ENCODE measurements at regions not wholly inside any gene's neighbourhood (a gene's known extent, or its start where the extent isn't known, plus 50 kb on each side); places are given as distances from the start of the nearest gene placed in this dataset.
A peak's percentile ranks its signal among the peaks of the same experiment; 100 is the strongest.
"Not testable (repeated sequence)": the region's sequence is repeated elsewhere in the genome, so short reads cannot be mapped to it uniquely, and the experiment has no call there.

DNA sequence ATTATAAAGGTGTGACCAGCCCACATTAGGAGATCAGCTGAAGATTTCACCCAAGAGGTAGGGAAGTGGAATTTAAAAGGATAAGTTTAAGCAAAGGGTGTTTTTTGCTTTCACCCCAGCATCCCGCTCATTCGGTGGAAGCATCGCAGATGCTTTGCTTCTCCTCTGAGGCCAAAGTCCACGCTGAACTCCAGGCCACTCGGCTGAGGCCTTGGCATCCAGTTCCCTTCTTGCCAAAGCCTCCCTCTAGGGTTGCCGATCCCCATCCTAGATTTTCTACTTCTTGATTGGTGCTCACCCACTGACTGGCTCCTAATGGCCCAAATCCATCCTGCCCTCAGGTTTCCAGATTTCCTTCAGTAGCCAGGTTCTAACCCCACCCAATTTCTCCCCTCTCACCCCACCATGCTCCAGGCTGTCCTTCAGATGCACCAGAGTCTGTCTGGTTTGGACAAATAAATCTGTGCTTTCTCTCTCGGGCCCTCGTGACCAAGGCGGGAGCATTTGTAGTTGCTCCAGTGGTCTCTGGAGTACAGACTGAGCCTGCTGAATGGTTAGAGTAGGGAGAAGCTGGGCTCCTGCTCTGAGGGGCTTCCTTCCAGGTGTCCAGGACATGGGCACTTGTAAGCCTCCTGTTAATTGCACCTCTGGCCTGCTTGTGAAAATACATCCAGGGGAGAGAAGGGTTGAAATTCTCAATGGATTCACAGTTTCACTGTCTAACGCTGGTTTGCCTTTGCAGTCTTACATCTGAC is 193.2 kb downstream of the C1orf94 start:
- DNase-seq (ENCODE audit: low read depth in 2 of 2): no peak

DNA sequence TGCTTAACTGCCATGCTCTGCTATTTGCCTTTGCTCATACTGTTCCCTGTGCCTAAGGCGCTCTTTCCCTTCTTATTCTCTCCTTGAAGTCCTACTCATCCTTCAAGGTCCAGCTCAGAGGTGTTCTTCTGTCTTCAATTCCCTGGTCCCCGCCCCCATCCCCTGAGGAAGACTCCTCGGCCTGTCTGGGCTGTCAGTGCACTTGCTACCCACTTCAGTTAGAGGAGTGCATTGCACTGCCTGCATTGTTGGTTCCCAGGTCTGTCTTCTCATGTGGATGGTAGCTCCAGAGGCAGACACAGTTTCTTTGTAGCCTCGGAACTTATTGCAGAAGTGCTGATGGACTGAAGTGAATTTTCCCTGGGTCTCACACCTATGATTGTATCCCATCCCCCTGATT is 194.0 kb downstream of the C1orf94 start:
- DNase-seq (ENCODE audit: low read depth in 2 of 2): no peak

DNA sequence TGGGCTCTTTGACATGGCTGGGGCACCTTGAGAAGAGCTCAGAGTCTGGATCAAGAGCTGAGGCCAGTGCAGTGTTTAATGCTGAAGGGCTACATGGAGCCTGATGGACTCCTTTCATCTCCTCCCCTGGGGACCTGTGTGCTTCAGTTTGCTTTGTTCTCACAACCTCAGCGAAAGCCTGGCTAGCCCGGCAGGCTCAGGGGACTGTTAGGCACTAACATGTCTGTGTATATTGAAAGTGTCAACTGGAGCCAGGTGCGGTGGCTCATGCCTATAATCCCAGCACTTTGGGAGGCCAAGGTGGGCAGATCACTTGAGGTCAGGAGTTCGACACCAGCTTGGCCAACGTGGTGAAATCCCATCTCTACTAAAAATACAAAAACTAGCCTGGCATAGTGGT is 194.5 kb downstream of the C1orf94 start:
- DNase-seq (ENCODE audit: low read depth in 2 of 2): not testable (repeated sequence)

DNA sequence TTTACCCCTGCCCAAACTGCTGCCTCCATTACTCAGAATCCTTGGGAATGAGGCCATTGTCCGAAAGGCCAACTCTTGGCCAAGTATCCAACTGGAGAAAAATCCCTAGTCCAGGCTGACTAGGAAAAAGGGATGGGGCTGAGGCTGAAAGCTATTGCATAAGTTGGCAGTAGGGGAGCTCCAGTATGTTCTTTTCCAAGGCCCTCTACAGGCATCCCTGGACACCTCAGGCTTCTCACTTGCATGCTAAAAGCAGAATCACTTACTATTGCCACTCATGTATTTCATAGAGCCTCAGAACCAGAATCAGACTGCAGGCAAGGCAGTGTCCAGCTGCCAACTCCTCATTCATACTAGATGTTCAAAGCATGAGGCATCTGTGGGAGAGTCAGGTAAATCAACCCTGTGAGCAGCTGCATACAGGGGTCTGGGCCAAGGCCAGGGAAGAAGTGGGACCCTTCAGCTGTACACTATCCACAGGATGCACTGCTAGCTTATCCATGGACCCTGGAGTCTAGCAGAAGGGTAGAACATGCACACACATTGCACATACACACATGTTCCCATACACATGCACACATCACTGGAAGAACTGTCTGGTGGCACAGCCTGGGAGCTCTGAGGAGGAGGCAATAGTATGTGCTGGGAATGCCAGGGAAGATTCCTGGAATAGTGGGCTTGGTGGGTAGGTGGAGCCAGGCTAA is 195.3 kb downstream of the C1orf94 start:
- DNase-seq (ENCODE audit: low read depth in 2 of 2): no peak

DNA sequence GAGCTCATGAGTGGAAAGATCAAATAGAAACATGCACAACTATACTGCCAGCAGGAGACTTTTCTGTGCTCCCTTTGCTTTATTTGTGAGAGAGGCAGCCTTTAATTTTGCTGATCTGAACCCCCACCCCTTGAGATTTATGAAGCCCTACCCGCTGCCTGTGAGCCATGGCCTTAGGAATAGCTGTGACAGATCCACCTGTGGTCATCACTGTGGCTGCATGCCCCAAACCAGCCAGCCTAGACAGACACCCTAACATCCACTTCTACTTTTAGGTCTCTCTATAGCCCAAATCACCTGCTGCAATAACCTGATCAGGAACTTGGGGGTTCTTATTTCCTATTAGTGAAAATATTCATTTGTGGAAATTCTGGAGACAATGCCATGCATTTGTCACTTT is 196.2 kb downstream of the C1orf94 start:
- no peak for DNase-seq (ENCODE audit: low read depth in 2 of 2)

DNA sequence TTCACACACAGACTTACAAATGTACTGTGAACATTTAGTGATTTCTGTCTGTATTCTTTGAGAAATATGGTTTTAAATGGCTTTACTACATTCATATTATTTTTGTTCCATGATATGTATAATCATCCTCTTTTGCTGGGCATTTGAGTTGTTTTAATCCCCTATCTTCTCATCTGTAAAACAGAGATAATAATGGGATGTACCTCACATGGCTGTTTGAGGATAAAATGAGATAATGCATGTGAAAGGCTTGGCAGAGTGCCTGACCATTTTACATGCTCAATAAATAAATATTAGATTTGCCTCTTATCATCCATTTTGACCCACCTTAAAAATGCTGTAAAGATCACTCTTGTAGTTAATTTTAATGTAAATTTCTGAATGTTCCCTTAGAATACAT is 197.2 kb downstream of the C1orf94 start:
- no peak for DNase-seq (ENCODE audit: low read depth in 2 of 2)

DNA sequence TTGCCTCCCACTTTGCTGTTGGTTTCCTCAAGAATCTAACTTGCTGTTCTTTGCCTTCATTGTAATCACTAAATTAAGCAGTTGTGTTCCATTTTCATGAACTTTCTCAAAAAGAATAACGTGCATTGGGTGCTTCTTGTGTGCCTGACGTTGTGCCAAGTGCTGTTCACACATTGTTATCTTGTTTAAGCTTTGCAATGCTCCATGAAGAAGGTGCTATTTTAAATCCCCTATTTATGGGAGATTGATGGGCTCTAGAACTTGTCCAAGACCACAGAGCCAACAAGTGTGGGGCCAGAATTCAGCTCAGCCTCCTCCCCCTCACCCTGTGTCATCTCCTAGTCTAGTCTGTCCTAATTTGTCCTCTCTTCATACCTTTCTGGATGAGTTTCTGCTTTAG is 199.8 kb downstream of the C1orf94 start:
- DNase-seq (ENCODE audit: low read depth in 2 of 2): no peak

DNA sequence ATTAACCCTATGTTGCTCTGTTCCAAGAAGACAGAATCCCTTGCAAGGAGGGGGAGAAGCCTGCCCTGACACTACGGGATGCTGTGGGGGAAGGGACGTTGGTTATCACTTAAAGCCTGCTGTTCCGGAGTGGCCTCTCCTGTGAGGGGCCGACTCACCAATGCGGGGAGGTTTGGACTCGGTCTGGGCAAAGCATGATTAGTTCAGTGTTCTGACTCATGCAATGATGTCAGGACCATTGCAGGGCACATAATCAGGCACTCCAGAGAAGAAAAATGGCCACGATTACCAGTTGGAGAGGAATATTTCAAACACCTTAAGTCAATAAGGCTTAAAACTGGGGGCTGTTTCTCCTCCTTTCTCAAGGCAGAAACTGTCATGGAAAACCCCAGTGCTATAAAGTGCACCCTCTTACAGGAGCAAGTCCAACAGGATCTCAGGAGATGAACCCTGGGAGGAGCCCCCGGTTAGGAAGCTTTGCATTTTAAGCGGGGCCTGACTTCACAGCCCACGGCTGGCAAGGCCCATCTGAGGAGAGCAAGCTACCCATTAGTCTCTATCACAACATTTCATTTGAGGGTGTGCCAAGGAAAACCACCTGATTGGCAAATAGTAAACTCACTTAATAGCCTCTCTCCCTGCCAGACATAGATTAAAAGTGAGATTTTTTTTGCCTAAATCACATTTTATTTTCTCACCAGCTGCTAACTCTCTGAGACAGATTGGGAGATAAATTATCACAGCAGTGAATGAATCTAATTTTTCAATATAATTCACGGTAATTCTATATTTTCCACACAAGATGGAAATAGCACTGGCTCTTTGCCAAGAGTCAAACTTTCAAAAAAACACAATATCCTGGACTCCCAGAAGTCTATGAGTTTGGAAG is 202.5 kb downstream of the C1orf94 start:
- peak; percentile 3 to 8 for DNase-seq (ENCODE audit: low read depth in 2 of 2)

DNA sequence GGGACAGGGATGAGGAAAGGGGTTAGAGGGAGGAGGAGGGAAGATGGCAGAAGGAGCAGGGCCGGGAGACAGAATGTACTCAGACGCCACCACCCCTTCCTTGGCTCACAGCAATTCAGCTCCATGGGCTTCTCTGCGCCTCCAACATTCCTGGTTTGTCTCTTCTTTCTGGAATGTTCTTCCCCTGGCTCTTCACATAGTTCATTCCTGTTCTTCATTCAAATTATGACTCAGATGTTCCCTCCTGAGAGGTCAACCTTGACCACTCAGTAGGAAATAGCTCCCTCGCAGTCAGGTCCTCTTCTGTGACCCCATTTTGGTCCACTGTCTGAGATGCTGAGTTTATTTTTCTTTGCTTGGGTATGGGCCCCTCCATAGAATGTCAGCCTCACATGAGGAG is 203.2 kb downstream of the C1orf94 start:
- no peak for DNase-seq (ENCODE audit: low read depth in 2 of 2)

DNA sequence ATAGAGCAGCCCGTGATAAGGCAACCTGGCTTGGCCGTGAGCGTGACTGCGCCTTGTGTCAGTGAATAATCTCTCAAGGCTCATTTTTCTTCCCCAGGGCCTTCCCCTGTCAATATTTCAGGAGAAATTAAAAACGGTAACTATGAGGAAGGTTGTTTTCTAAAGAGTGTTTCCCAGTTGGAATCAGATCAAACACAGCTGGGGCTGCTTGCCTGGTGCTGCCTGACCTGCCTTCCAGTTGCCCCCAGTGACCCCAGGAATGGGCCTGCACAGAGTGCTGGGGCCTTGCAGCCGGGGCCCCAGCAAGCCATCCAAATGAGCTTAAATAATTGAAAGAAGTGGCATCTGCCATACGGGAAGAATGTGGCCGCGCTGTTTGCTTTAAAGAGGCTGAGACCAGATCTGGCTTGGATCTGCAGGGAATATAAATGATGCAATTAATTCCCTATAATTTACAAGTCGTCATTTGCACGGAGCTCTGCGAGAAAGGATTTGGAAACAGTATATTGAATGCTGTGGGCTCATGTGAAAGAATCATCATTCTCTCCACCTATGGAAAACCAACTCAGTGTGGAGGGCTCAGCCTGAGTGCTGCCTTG is 203.9 kb downstream of the C1orf94 start:
- no peak for DNase-seq (ENCODE audit: low read depth in 2 of 2)

DNA sequence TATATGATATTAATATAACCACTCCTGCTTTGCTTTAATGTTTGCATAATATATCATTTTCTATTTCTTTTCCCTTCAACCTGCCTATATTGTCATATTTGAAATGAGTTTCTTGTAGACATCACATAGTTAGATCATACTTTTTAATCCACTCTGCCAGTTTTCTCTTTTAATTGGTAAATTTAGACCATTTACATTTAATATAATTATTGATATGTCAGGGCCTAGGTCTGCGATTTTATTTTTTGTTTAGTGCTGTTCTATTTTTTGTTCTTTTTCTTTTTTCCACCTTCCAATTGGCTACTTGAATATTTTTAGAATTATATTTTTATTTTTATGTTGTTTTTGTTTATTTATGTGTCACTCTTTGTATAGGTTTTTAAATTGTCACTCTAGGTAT is 213.3 kb downstream of the C1orf94 start:
- DNase-seq (ENCODE audit: low read depth in 2 of 2): no peak

DNA sequence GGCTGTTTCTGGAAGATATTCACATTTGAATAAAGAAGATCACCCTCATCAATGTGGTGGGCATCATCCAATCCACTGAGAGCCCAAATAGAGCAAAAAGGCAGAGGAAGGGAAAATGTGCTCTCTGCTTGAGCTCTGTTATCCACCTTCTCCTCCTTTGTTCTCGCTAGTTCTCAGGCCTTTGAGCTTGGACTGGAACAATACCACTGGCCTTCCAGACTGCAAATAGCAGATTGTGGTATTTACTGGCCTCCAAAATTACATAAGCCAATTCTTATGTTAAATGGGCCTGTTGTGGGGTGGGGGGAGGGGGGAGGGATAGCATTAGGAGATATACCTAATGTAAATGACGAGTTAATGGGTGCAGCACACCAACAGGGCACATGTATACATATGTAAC is 219.3 kb downstream of the C1orf94 start:
- DNase-seq (ENCODE audit: low read depth in 2 of 2): no peak

DNA sequence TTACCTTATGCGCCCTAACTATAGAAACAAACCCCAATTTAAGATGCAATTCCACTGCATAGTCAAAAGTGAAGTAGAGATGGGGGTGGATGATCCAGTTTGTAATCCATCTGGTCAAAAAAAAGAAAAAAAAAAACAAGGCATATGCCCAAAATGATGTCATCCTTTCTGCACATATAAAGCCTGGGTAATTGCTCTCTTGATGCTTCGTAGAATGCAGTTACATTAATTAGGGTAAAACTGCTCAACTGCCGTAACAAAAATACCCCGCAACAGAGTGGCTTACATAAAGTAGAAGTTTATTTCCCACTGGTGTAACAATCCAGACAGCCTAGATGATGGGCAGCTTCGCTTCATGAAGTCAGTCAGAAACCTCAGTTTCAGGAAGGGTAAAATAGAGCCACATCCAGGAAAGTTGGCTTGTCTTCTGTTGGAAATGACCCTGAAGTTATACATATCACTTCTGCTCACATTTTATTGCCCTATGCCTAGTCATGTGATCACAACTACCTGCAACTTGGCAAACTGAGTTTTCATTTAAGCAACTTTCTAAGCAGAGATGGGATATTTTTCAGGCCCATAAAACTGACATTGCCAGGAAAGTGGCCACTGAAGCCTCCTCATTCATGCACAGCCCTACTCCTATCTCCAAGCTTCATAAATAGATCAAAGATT is 221.7 kb downstream of the C1orf94 start:
- DNase-seq (ENCODE audit: low read depth in 2 of 2): no peak

DNA sequence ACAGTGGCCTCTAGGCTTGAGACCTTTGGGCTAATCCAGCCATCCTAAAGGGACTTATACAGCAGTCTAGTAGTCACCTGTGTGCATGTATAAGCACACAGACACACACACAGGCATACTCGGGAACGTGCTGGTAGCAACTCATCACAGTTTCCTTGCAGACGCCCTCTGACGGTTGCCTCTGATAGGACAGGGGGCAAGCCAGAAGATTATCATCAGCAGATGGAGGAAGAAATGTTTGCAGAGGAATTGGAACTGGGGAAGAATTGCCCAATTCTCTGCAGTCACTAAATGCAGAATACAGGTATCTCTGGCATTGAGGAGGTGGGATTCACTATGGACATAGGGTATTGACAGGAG is 222.2 kb downstream of the C1orf94 start:
- DNase-seq (ENCODE audit: low read depth in 2 of 2): no peak

DNA sequence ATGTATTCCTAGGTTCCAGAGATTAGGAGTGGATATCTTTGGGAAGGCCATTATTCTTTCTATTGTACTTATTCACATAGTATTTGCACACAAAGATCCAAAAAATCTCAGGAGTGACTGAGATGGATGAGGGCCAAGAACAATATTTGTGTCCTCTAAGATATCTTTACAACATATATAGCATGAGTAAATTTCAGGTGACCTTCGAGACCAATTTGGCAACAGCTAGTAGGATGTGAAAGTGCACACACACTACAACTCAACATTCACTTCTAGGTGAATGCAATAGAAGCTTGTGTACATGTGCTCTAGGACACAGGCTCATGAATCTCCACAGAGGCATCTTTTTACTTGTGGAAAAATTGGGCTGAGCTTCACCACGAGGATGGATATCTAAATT is 224.0 kb downstream of the C1orf94 start:
- DNase-seq (ENCODE audit: low read depth in 2 of 2): no peak

DNA sequence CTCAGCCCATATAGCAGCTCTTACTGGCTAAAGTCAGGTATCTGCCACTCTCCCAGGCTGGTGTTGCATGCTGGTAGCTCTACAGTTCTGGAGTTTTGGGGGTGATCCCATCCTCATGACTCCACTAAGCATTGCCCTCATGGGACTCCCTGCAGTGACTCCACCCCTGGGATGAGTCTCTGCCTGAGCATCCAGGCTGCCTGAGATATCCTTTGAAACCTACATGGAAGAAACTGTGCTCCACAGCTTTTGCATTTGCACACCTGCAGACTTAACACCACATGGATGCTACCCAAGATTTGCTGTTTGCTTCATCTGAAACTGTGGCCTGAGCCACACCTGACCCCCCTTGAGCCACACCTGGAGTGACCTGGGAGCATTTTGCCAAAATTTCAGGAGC is 226.4 kb downstream of the C1orf94 start:
- no peak for DNase-seq (ENCODE audit: low read depth in 2 of 2)

DNA sequence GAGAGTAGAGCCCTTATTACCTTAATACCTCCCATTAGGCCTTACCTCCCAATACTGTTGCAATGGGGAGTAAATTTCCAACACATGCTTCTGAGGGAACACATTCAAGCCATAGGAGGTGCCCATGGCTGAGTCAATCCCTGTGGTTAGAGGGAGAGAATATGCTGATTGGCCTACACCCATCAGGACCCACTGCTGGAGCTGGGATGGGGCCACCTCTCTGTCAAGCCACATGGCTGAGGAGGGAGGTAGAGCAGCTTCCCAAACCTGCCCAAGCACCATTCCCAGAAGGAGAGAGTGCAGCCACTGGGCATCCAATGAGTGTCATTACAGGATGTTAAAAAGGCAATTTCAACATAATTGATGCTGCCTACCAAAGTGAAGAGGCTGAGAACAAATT is 228.1 kb downstream of the C1orf94 start:
- DNase-seq (ENCODE audit: low read depth in 2 of 2): no peak

DNA sequence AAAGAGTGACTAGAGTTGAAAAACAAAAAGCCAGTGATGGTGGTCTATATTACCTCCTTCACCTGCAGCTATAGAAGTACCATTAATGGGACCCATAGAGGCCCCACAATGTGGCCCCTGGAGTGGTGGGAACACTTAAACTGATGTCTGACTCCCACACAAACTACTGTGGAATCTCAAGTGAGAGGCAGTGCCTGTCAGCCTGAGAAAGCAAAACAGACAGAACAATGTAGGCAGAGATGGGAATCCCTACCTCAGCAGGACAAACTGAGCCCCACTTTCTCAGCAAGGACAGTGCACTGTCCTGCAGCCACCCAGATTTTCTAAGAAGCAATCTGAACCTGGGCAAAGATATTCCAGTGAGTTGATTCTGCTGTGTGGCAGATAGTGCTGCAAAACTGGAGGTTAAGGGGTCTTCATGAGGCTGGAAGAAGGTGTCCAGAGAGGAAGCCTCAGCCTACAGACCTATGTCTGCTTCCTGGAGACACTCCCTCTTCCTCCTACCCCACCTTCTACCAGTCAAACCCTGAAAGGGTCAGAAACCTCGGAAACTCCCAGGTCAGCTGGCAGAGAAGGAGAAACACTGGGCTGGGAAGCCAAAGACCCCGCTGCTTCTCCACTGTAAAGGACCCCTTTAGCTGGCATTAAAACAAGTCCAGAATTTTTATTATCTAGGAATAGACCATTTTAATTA is 228.7 kb downstream of the C1orf94 start:
- DNase-seq (ENCODE audit: low read depth in 2 of 2): no peak

DNA sequence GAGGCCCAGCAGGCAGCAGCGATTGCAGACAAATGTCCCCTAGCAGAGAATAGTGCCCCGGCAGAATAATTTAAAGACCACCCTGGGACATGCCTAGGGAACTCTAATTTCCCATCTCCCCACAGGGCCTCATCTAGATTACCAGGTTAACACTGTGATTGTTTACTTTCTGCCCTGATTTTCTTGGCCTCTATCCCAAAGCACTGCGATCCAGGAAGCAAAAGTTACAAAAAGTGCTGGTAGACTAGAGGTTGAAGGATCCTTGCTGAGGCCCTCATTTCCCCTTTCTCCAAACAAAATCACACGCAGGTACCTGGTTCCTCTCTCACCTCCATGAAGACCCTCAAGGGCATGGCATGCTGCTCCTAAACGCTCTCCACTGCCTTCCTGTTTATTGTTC is 229.7 kb downstream of the C1orf94 start:
- no peak for DNase-seq (ENCODE audit: low read depth in 2 of 2)

DNA sequence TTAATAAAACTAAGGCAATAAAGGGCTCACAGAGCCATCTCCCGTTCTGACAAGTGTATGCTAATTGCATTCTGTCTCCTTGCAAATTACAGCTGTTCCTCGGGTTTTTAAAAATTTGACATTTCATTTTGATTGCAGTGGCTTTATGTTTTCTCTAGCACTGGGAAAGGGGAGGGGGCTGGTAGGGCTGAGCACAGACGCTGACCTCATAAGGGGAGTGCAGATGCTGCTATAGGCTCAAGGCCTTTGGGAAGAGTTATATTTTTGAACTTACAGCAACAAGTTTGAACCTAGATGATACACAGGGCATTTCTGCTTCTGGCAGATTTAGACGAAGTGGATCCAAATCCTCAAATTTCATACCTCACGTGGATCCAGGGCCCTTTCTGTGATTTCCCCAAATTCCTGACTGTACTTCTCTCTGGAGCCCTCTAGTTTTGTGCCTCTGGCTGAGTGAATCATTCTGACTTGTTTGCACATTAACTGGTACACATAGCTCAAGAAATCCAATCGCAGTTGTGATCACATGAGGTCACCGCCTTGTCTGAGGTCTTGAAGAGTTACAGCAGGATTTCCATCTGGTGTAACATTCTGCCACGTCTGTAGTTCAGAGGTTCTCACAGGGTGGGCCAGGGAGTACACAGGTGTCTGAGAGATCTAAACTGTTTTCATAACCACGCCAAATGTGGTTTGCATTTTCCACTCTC is 230.3 kb downstream of the C1orf94 start:
- peak; percentile 33 to 46 for DNase-seq (ENCODE audit: low read depth in 2 of 2)
